ENCODE measurements at regions not wholly inside any gene's neighbourhood (a gene's known extent, or its start where the extent isn't known, plus 50 kb on each side); places are given as distances from the start of the nearest gene placed in this dataset.
"Not testable (repeated sequence)": the region's sequence is repeated elsewhere in the genome, so short reads cannot be mapped to it uniquely, and the experiment has no call there.

GRCh38 chr15:91435113-91435512, 335.1 kb downstream of the SV2B start:
- H3K4me1 ChIP-seq = no peaks in the 10 kb centered on the region
- H3K9me3 ChIP-seq = no peaks in the 10 kb centered on the region
- H3K27me3 ChIP-seq = no peaks in the 10 kb centered on the region
- no peak for TF ChIP-seq CTCF (IDR thresholded peaks at IDR 0.05; ENCODE audit: low read depth, low read length)
- no peak for DNase-seq
- no peak overlapping the region for H3K4me3 ChIP-seq (ENCODE audit: low read depth, low read length)
- H3K36me3 ChIP-seq = no peaks in the 10 kb centered on the region

GRCh38 chr15:91444656-91445055, 344.6 kb downstream of the SV2B start:
- Histone ChIP-seq H3K4me3 (ENCODE audit: low read depth, low read length) (no peak overlapping the region), H3K36me3 (no peaks in the 10 kb centered on the region), H3K9me3 (no peaks in the 10 kb centered on the region), H3K4me1 (no peaks in the 10 kb centered on the region), H3K27me3 (no peaks in the 10 kb centered on the region)
- no peak for DNase-seq
- TF ChIP-seq CTCF (IDR thresholded peaks at IDR 0.05; ENCODE audit: low read depth, low read length) = no peak

GRCh38 chr15:91445695-91446228, 345.7 kb downstream of the SV2B start:
- no peak for DNase-seq
- H3K36me3 ChIP-seq = no peaks in the 10 kb centered on the region
- TF ChIP-seq CTCF (IDR thresholded peaks at IDR 0.05; ENCODE audit: low read depth, low read length) = no peak
- H3K9me3 ChIP-seq = no peaks in the 10 kb centered on the region
- H3K4me1 ChIP-seq = no peaks in the 10 kb centered on the region
- H3K27me3 ChIP-seq = no peaks in the 10 kb centered on the region
- no peak overlapping the region for H3K4me3 ChIP-seq (ENCODE audit: low read depth, low read length)

- Histone ChIP-seq H3K4me3 (ENCODE audit: low read depth, low read length) (no peak overlapping the region), H3K36me3 (no peaks in the 10 kb centered on the region), H3K4me1 (no peaks in the 10 kb centered on the region), H3K9me3 (no peaks in the 10 kb centered on the region), H3K27me3 (no peaks in the 10 kb centered on the region)
- TF ChIP-seq CTCF (IDR thresholded peaks at IDR 0.05; ENCODE audit: low read depth, low read length) = no peak
- no peak for DNase-seq
Measured at GRCh38 chr15:91447991-91448644, 348.1 kb downstream of the SV2B start.

- DNase-seq = not testable (repeated sequence)
Measured at GRCh38 chr15:91453376-91453775, 353.3 kb downstream of the SV2B start.

GRCh38 chr15:91456251-91456718, 356.2 kb downstream of the SV2B start:
- Histone ChIP-seq H3K9me3 (no peaks in the 10 kb centered on the region), H3K4me1 (no peaks in the 10 kb centered on the region), H3K27me3 (no peaks in the 10 kb centered on the region), H3K36me3 (no peaks in the 10 kb centered on the region), H3K4me3 (ENCODE audit: low read depth, low read length) (no peak overlapping the region)
- no peak for TF ChIP-seq CTCF (IDR thresholded peaks at IDR 0.05; ENCODE audit: low read depth, low read length)
- DNase-seq = no peak

More at GRCh38 chr15:91453376-91453775, 353.3 kb downstream of the SV2B start:
- H3K4me3 ChIP-seq (ENCODE audit: low read depth, low read length); H3K4me1 ChIP-seq; H3K9me3 ChIP-seq; H3K36me3 ChIP-seq; H3K27me3 ChIP-seq: not testable (repeated sequence)
